ENCODE measurements at regions not wholly inside any gene's neighbourhood (a gene's known extent, or its start where the extent isn't known, plus 50 kb on each side); places are given as distances from the start of the nearest gene placed in this dataset.

GRCh38 chr18:68568364-68569155 lies 146.3 kb downstream of the TMX3 start:
- no peak for TF ChIP-seq CTCF (IDR thresholded peaks at IDR 0.05)
- TF ChIP-seq POLR2A (IDR thresholded peaks at IDR 0.05) = no peak
- TF ChIP-seq EP300 (IDR thresholded peaks at IDR 0.05; ENCODE audit: low read depth) = no peak
- TF ChIP-seq POLR2AphosphoS5 (IDR thresholded peaks at IDR 0.05) = no peak
